Duodenal mucosa (tissue), 2 donors: ENCODE measurements at regions not wholly inside any gene's neighbourhood (a gene's known extent, or its start where the extent isn't known, plus 50 kb on each side); places are given as distances from the start of the nearest gene placed in this dataset.
"Not testable (repeated sequence)": the region's sequence is repeated elsewhere in the genome, so short reads cannot be mapped to it uniquely, and the experiment has no call there.

Experiments
- H3K27ac ChIP-seq: one replicate; pipeline ENCODE4 v1.7.0; 2013; ENCODE audit warnings: low read depth, low read length
- H3K27me3 ChIP-seq, 2 donors: one replicate each; pipeline ENCODE4 v1.7.0; 2013; ENCODE audit warnings: low read length in 2 of 2, control low read depth in 1 of 2; ENCODE audit not compliant: insufficient read depth in 2 of 2, control insufficient read depth in 1 of 2
- H3K36me3 ChIP-seq, 2 donors: one replicate each; pipeline ENCODE4 v1.7.0; 2013; ENCODE audit warnings: low read length in 2 of 2, control low read depth in 1 of 2; ENCODE audit not compliant: insufficient read depth in 2 of 2, control insufficient read depth in 1 of 2
- H3K4me1 ChIP-seq, 2 donors: one replicate each; pipeline ENCODE4 v1.7.0; 2013; ENCODE audit warnings: low read length in 2 of 2, control low read depth in 1 of 2; ENCODE audit not compliant: insufficient read depth in 2 of 2, control insufficient read depth in 1 of 2
- H3K4me3 ChIP-seq, 2 donors: one replicate each; pipeline ENCODE4 v1.7.0; 2013; ENCODE audit warnings: low read length in 2 of 2, low read depth in 1 of 2
- H3K9ac ChIP-seq, 2 donors: one replicate each; pipeline ENCODE4 v1.7.0; 2013; ENCODE audit warnings: low read length in 2 of 2, low read depth in 1 of 2
- H3K9me3 ChIP-seq, 2 donors: one replicate each; pipeline ENCODE4 v1.7.0; 2013; ENCODE audit warnings: low read length in 2 of 2, control low read depth in 1 of 2; ENCODE audit not compliant: control insufficient read depth in 1 of 2

DNA sequence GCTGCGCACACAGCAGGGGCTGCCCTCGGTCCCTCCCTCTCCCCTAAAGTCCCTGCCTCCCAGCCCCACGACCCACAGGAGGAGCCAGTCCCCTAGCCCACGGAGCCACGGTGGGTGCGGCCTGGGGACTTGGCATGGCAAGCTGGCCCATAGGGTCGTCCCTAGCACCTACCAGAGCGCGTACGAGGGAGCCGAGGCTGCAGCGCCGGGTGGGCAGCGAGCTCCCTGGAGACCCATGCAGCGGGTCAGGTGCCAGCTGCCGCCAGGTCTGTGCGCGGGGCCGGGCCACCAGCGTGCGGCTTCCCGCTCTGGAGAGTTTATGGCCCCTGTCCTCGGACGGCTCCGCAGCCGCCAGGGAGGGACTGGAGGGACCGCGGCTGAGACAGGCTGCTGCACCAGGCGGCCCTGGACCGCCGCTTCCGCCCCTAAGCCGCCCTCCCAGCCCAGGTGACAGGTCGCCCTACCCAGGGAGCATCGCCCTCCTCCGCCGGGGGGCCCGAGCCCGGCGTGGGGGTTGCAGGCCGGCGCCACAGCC is 273.6 kb downstream of the CCDC74A start:
- Histone ChIP-seq H3K4me1 (peaks cover 0 to 6% of the 10 kb centered on the region in 2 donors), H3K9ac (no peak overlapping the region), H3K27me3 (no peaks in the 10 kb centered on the region), H3K27ac (no peak overlapping the region), H3K4me3 (peak overlapping the region in 1 of 2 donors; percentile 10), H3K9me3 (no peaks in the 10 kb centered on the region), H3K36me3 (no peaks in the 10 kb centered on the region)

- not testable (repeated sequence) for H3K36me3 ChIP-seq, H3K27me3 ChIP-seq, H3K9ac ChIP-seq, H3K27ac ChIP-seq, H3K4me1 ChIP-seq, H3K9me3 ChIP-seq
- peak overlapping the region in 1 of 2 donors; percentile 63 for H3K4me3 ChIP-seq
Measured at GRCh38 chr2:131801745-131802350, 274.2 kb downstream of the CCDC74A start.

DNA sequence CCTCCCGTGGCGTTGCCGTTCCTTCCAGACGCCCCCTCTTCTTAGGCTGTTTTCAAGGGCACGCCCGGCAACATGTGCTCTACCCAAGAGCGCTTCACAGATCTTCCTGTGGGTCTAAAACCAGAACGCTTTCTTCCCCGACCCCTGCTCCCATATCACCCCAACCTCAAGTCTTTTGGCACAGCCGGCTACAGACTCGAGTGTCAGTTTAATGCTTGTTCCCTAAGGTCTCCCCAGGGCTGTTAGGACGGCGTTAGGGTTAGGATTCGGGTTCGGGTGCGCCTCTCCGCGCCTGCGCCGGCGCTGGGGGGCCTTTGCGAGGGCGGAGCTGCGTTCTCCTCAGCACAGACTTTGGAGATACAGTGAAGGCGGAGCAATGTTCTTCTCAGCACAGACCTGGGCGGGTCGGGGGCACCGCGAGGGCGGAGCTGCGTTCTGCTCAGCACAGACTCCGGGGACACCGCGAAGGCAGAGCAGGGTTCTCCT is 274.7 kb downstream of the CCDC74A start:
- H3K4me3 ChIP-seq: peak overlapping the region; percentile 63 to 65
- not testable (repeated sequence) for H3K9me3 ChIP-seq, H3K27me3 ChIP-seq, H3K27ac ChIP-seq, H3K4me1 ChIP-seq, H3K9ac ChIP-seq, H3K36me3 ChIP-seq

- not testable (repeated sequence) for H3K27ac ChIP-seq, H3K36me3 ChIP-seq, H3K9me3 ChIP-seq, H3K9ac ChIP-seq, H3K27me3 ChIP-seq, H3K4me3 ChIP-seq, H3K4me1 ChIP-seq
Measured at GRCh38 chr2:131803237-131803636, 275.5 kb downstream of the CCDC74A start.

DNA sequence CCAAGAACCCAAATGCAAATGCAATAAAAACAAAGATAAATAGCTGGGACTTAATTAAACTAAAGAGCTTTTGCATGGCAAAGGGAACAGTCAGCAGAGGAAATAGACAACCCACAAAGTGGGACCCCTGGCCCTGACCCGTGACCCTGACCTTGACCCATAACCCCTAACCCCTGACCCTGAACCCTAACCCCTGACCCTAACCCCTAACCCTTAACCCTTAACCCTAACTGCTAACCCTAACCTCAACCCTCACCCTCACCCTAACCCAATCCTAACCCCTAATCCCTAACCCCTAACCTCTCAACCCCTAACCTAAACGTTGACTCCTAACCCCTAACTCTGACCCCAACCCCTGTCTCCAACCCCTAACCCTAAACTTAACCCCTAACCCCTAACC is 284.9 kb downstream of the CCDC74A start:
- H3K9ac ChIP-seq, H3K4me1 ChIP-seq, H3K9me3 ChIP-seq, H3K36me3 ChIP-seq, H3K27me3 ChIP-seq, H3K27ac ChIP-seq, H3K4me3 ChIP-seq: not testable (repeated sequence)

GRCh38 chr2:131813378-131813777 is 285.7 kb downstream of the CCDC74A start:
- not testable (repeated sequence) for H3K9me3 ChIP-seq, H3K9ac ChIP-seq, H3K36me3 ChIP-seq, H3K4me3 ChIP-seq, H3K27me3 ChIP-seq, H3K4me1 ChIP-seq, H3K27ac ChIP-seq

DNA sequence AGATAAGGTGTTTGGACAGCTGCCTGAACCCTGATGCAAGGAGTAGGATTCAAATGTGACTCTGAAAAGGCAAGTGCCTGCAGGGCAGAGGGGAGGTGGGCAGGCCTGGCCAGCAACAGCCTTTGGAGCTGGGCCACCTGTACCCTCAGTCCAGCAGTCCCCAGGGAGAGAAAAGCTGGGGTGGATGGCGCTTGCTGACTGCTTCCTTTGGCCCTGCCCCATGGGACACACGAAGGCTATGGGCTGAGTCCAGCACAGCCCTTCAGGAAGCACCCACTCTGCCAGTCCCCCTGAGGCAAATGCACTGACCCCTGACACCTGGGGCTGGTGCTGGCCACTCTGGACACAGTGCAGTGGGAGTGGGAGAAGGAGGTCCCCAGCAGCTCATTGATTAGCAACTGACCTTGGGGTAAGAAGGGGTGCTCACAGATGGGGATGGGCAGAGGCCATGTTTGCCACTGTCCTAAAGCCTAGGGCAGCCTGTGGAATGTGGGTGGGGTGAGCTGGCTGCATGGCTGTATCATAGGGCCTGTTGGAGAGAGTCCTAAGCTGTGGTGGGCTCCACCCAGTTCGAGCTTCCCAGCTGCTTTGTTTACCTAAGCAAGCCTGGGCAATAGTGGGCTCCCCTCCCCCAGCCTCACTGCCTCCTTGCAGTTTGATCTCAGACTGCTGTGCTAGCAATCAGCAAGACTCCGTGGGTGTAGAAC is 290.7 kb downstream of the CCDC74A start:
- H3K9ac ChIP-seq, H3K36me3 ChIP-seq: not testable (repeated sequence)

DNA sequence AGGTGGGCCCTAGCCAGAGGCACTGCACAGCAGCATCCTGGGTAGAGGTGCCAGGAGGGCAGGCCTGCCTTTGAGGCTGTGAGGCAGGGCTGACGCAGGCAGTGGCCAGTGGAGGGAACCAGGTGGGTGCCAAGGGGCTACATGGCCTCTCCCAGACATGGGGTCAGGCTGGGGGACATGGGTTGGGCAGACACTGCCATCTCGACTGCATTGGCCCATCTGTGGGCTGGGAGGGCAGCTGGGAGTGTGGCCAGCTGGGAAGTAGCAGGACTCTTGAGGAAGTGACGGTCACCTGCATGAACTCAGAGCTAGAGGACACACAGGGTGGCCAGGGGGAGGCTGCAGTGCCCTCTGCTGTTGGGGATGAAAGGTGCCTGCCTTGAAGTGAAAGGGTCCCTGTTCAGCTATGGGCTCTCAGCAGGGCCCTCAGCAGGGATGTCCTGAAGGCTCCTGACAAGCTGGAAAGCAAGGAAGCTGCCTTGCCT is 294.6 kb downstream of the CCDC74A start:
- H3K9me3 ChIP-seq, H3K27ac ChIP-seq, H3K4me1 ChIP-seq, H3K4me3 ChIP-seq, H3K36me3 ChIP-seq, H3K27me3 ChIP-seq, H3K9ac ChIP-seq: not testable (repeated sequence)

More for the DNA sequence above, 290.7 kb downstream of the CCDC74A start:
- not testable (repeated sequence) for H3K4me1 ChIP-seq, H3K27me3 ChIP-seq, H3K27ac ChIP-seq, H3K4me3 ChIP-seq, H3K9me3 ChIP-seq

DNA sequence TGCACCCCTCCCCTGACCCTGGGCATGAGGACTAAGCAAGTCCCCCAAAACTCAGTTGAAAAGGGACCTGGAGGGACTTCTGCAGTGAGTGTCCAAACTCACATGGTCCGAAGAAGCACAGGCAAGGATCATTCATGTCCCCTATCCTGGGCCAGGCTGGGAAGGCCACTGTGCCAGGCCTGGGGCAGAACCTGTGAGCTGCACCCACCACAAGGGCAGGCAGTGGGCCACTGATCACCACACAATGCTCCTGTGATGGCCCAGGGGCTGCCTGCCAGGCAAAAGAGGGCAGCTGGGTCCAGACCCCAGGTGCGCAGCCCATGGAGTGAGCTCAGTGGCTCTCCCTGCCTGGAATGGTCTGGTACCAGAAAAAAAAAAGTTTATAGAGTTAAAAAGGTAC is 295.4 kb downstream of the CCDC74A start:
- not testable (repeated sequence) for H3K4me1 ChIP-seq, H3K27ac ChIP-seq, H3K9ac ChIP-seq, H3K36me3 ChIP-seq, H3K9me3 ChIP-seq, H3K27me3 ChIP-seq, H3K4me3 ChIP-seq

DNA sequence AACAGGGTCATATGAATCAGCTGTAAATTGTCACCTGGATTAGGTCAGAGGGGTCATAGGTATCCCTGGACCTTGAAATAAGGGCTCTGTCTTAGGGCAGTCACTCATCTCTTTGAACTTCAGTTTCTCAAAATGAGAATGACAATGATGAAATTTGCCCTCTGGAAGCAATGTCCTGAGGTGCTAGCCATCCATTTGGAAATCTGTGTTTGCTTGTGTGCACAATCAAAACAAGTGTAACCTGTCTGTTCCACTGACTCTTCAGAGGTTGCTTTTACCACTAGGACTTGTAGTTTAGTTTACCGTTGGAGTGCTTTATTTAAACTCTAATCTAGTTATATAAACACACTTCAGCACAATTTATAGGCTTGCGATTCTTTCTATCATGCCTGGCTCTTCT is 297.3 kb downstream of the CCDC74A start:
- not testable (repeated sequence) for H3K9me3 ChIP-seq, H3K9ac ChIP-seq, H3K27ac ChIP-seq, H3K4me3 ChIP-seq, H3K4me1 ChIP-seq, H3K36me3 ChIP-seq, H3K27me3 ChIP-seq
